Lower leg skin (tissue), 3 donors: ENCODE measurements at regions not wholly inside any gene's neighbourhood (a gene's known extent, or its start where the extent isn't known, plus 50 kb on each side); places are given as distances from the start of the nearest gene placed in this dataset.

Source experiments
- CTCF ChIP-seq, 3 donors: fragments of 450-650 bp; IDR thresholded peaks; one replicate each; pipeline ENCODE4 v1.5.1; 2016; ENCODE audit warnings: antibody characterized with exemption in 3 of 3, mild to moderate bottlenecking in 3 of 3, moderate library complexity in 2 of 3
- POLR2A ChIP-seq, 2 donors: fragments of 450-650 bp; IDR thresholded peaks; one replicate each; pipeline ENCODE4 v1.6.1; 2016 to 2017; ENCODE audit warnings: antibody characterized with exemption in 2 of 2, mild to moderate bottlenecking in 1 of 2, moderate library complexity in 1 of 2

GRCh38 chrX:40996886-40997530 is 88.2 kb upstream of the USP9X start:
- TF ChIP-seq CTCF (IDR thresholded peaks at IDR 0.05) (no peak), POLR2A (IDR thresholded peaks at IDR 0.05) (no peak)
